ENCODE measurements at regions not wholly inside any gene's neighbourhood (a gene's known extent, or its start where the extent isn't known, plus 50 kb on each side); places are given as distances from the start of the nearest gene placed in this dataset.

DNA sequence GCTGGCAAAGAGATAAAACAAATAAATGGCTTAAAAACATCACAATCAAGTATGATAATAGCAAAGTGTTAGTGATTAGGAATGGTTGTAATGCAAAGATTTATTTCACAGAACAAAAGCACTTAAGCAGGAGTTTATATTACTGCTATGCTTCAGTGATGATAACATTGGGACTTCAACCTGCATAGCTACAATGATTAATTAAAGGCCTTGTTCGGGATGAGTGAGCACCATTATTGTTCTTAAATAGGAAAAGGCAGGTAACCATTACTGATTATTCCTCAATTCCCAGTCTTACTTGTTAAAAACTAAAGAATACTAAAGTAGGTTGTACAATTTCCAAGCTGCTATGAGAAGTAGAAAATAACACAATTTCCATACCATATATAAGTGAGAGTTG lies 1247.5 kb upstream of the CDH8 start:
- DNase-seq (ENCODE audit: low read depth): no peak
- no peak overlapping the region for H3K4me3 ChIP-seq (ENCODE audit: control insufficient read depth, low read depth, low read length)
- no peak for TF ChIP-seq CTCF (conservative IDR thresholded peaks at IDR 0.05; ENCODE audit: control insufficient read depth, insufficient read depth, low read depth, low read length)

DNA sequence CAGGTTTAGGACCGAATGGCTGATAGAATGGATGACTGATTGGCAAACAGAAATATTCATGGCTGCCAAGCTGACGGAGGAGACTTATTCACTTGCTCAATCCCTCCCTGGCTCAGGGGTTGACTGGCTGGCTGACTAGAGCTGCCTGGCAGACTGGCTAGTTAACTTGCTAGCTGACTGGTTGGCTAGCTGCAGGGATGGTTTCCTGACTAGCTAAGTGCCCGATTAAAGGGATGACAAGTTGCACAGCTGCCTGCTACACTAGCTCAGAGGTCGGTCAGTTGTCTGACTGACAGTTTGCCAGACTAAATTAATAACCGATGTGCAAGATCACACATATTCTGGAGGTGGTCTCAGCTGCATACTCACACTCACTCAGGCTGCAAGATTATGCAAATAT lies 1208.4 kb upstream of the CDH8 start:
- no peak for DNase-seq (ENCODE audit: low read depth)
- TF ChIP-seq CTCF (conservative IDR thresholded peaks at IDR 0.05; ENCODE audit: control insufficient read depth, insufficient read depth, low read depth, low read length): no peak
- H3K4me3 ChIP-seq (ENCODE audit: control insufficient read depth, low read depth, low read length): no peak overlapping the region

DNA sequence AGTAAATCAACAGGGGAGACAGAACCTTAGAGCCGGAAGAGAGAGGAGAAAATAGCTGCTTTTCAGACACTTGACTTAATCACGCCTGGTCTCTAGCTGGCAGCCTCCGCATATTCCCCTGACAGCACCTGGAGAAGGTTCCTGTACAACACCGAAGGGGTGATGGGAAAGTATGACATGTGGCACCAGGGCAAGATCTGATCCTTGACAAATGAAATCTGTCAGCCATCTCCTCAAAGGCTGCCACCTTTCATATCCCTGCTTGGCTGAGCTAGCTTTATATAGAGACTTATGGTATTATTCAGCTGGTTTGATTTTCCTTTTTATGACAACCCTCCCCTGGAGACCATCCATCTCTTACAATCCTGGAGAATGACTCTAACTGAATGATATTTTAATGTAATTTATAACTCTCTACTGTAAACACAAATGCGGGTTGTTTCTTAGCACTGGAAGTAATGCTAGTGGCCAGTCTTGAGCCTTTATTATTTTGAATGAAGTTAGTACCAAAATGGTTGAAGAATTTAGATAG lies 1205.3 kb upstream of the CDH8 start:
- no peak for DNase-seq (ENCODE audit: low read depth)
- TF ChIP-seq CTCF (conservative IDR thresholded peaks at IDR 0.05; ENCODE audit: control insufficient read depth, insufficient read depth, low read depth, low read length): no peak
- no peak overlapping the region for H3K4me3 ChIP-seq (ENCODE audit: control insufficient read depth, low read depth, low read length)

DNA sequence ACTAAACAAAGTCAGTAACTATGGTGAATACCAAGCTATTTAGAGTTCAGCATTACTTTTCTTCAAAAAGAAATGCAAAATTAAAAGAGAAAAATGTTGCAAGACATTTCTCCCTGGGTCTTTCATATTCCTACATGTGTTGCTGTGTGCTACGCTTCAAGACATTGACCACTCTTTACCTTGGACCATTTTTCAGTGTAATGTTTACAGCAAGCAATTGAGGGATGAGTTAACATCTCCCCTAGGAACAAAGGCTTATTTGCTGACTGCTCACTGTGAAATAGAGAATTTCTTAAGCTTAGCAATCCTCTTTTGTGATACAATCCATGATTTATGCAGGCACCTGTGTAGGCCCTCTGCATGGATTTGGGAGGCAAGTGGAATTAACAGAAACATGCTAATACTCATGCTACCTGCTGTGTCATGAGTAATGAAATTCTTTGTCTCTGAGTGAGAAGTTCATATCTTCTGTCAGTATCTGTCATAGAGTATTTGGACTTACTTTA lies 1202.9 kb upstream of the CDH8 start:
- no peak for DNase-seq (ENCODE audit: low read depth)
- TF ChIP-seq CTCF (conservative IDR thresholded peaks at IDR 0.05; ENCODE audit: control insufficient read depth, insufficient read depth, low read depth, low read length): no peak
- no peak overlapping the region for H3K4me3 ChIP-seq (ENCODE audit: control insufficient read depth, low read depth, low read length)

- H3K4me3 ChIP-seq (ENCODE audit: control insufficient read depth, low read depth, low read length): no peak overlapping the region
- TF ChIP-seq CTCF (conservative IDR thresholded peaks at IDR 0.05; ENCODE audit: control insufficient read depth, insufficient read depth, low read depth, low read length): no peak
- DNase-seq (ENCODE audit: low read depth): no peak
Observed at GRCh38 chr16:63230421-63231040, 1194.3 kb upstream of the CDH8 start.

- no peak overlapping the region for H3K4me3 ChIP-seq (ENCODE audit: control insufficient read depth, low read depth, low read length)
- DNase-seq (ENCODE audit: low read depth): no peak
- no peak for TF ChIP-seq CTCF (conservative IDR thresholded peaks at IDR 0.05; ENCODE audit: control insufficient read depth, insufficient read depth, low read depth, low read length)
Observed at GRCh38 chr16:63228259-63228658, 1192.0 kb upstream of the CDH8 start.
